KBM-7 (cell line): ENCODE measurements at regions not wholly inside any gene's neighbourhood (a gene's known extent, or its start where the extent isn't known, plus 50 kb on each side); places are given as distances from the start of the nearest gene placed in this dataset.
A peak's percentile ranks its signal among the peaks of the same experiment; 100 is the strongest.
"Not testable (repeated sequence)": the region's sequence is repeated elsewhere in the genome, so short reads cannot be mapped to it uniquely, and the experiment has no call there.

Source experiments
- DNase-seq: peaks from one replicate; pipeline ENCODE4 v3.0.0-alpha.2; 2015
- in situ Hi-C: fragments of 300-500 bp; cut with MboI; formaldehyde crosslinking; loops from 2 replicates; pipeline ENCODE4 v1.14.3; 2020; ENCODE audit warnings: low sequenced_read_pairs, low pct_unique_long_range_greater_than_20kb, mixed read lengths

- DNase-seq, in situ Hi-C loops: not testable (repeated sequence)
These were observed 93.5 kb upstream of the EYA4 start for GRCh38 chr6:133147470-133148184.

GRCh38 chr6:133156689-133157088, 84.5 kb upstream of the EYA4 start:
- no peak for DNase-seq
- in situ Hi-C loops = no loop called here

- DNase-seq = no peak
These were observed 83.2 kb upstream of the EYA4 start for GRCh38 chr6:133157995-133158394.

GRCh38 chr6:133159255-133159795, 81.8 kb upstream of the EYA4 start:
- in situ Hi-C loops = no loop called here

More at GRCh38 chr6:133157995-133158394, 83.2 kb upstream of the EYA4 start:
- in situ Hi-C loops = no loop called here

GRCh38 chr6:133160536-133160935, 80.6 kb upstream of the EYA4 start:
- in situ Hi-C loops = no loop called here

More at GRCh38 chr6:133159255-133159795, 81.8 kb upstream of the EYA4 start:
- DNase-seq = no peak

GRCh38 chr6:133165235-133165634, 75.9 kb upstream of the EYA4 start:
- in situ Hi-C loops = no loop called here
- no peak for DNase-seq

More at GRCh38 chr6:133160536-133160935, 80.6 kb upstream of the EYA4 start:
- no peak for DNase-seq

GRCh38 chr6:133166766-133167165, 74.4 kb upstream of the EYA4 start:
- DNase-seq = no peak
- in situ Hi-C loops = no loop called here

- DNase-seq = no peak
- in situ Hi-C loops = no loop called here
These were observed 71.3 kb upstream of the EYA4 start for GRCh38 chr6:133169901-133170300.

- in situ Hi-C loops = no loop called here
- no peak for DNase-seq
These were observed 70.6 kb upstream of the EYA4 start for GRCh38 chr6:133170602-133171001.

GRCh38 chr6:133171989-133172604, 69.1 kb upstream of the EYA4 start:
- in situ Hi-C loops = no loop called here
- no peak for DNase-seq

GRCh38 chr6:133173276-133173675, 67.9 kb upstream of the EYA4 start:
- no peak for DNase-seq
- in situ Hi-C loops = no loop called here

- no peak for DNase-seq
- in situ Hi-C loops = no loop called here
These were observed 61.7 kb upstream of the EYA4 start for GRCh38 chr6:133179481-133179880.

GRCh38 chr6:133183691-133184090, 57.5 kb upstream of the EYA4 start:
- no peak for DNase-seq
- in situ Hi-C loops = no loop called here

GRCh38 chr6:133184798-133185372, 56.3 kb upstream of the EYA4 start:
- DNase-seq = peak; percentile 21
- in situ Hi-C loops = no loop called here

- in situ Hi-C loops = no loop called here
- no peak for DNase-seq
These were observed 55.4 kb upstream of the EYA4 start for GRCh38 chr6:133185731-133186130.

GRCh38 chr6:133187114-133187513, 54.0 kb upstream of the EYA4 start:
- in situ Hi-C loops = no loop called here

GRCh38 chr6:133187657-133188453, 53.3 kb upstream of the EYA4 start:
- no peak for DNase-seq
- in situ Hi-C loops = no loop called here

More at GRCh38 chr6:133187114-133187513, 54.0 kb upstream of the EYA4 start:
- no peak for DNase-seq

- in situ Hi-C loops = no loop called here
- DNase-seq = no peak
These were observed 50.2 kb upstream of the EYA4 start for GRCh38 chr6:133190912-133191311.

- in situ Hi-C loops = no loop called here
- no peak for DNase-seq
These were observed 49.8 kb upstream of the EYA4 start for GRCh38 chr6:133191323-133191722.
